ENCODE measurements at regions not wholly inside any gene's neighbourhood (a gene's known extent, or its start where the extent isn't known, plus 50 kb on each side); places are given as distances from the start of the nearest gene placed in this dataset.

DNA sequence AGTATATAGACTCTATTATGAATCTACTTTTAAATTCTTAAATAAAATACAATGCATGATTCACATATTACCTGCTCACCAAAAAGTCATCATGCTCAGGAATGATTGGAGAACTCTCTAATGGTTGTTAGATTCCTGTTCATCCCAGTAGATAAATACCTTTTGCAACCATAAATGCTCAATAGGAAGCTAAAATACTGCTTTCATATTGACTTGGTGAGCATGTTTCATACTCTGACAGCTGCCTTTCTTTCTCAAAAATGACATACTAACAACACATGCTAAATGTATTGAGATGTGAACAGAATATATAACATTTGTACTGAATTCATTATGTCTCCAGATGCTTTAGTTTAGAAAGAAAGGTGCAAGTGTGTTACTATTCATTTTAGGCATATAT, 79.6 kb upstream of the SLCO6A1 start:
- TF ChIP-seq CTCF (IDR thresholded peaks at IDR 0.05), result no peak
- TF ChIP-seq EZH2 (IDR thresholded peaks at IDR 0.05), result no peak
- no peak for TF ChIP-seq EZH2phosphoT487 (IDR thresholded peaks at IDR 0.05)

All from neural progenitor cell (in vitro differentiated cells).